SU-DHL-6 (cell line): ENCODE measurements at regions not wholly inside any gene's neighbourhood (a gene's known extent, or its start where the extent isn't known, plus 50 kb on each side); places are given as distances from the start of the nearest gene placed in this dataset.

Experiments
- H2AFZ ChIP-seq: fragments of 200-600 bp; sonication (generic); 2 replicates; pipeline ENCODE4 v1.6.1; 2014; ENCODE audit warnings: low read depth, mild to moderate bottlenecking, moderate library complexity, mixed read lengths, antibody characterized with exemption, low read length; ENCODE audit not compliant: severe bottlenecking
- H3F3A ChIP-seq: fragments of 200-600 bp; shearing (Covaris generic); 2 replicates; pipeline ENCODE4 v1.6.0; 2016; ENCODE audit warnings: antibody characterized with exemption, mild to moderate bottlenecking; ENCODE audit not compliant: insufficient read depth
- H3K27ac ChIP-seq: fragments of 200-600 bp; sonication (generic); 2 replicates; pipeline ENCODE4 v1.5.1; 2016; ENCODE audit warnings: low read depth, mild to moderate bottlenecking, low read length, moderate library complexity, mixed read lengths
- H3K27me3 ChIP-seq: fragments of 200-600 bp; sonication (generic), shearing (Covaris generic); 2 replicates; pipeline ENCODE4 v1.6.0; 2014; ENCODE audit warnings: mild to moderate bottlenecking, low read length
- H3K36me3 ChIP-seq: fragments of 200-600 bp; sonication (generic); 2 replicates; pipeline ENCODE4 v1.6.1; 2014; ENCODE audit warnings: mild to moderate bottlenecking, low read length, mixed read lengths
- H3K4me2 ChIP-seq: fragments of 300-600, 200-600 bp; shearing (Covaris generic), sonication (generic); 2 replicates; pipeline ENCODE4 v1.6.0; 2014; ENCODE audit warnings: low read length, low read depth, mild to moderate bottlenecking; ENCODE audit not compliant: poor library complexity, severe bottlenecking
- H3K4me3 ChIP-seq: fragments of 200-600 bp; sonication (generic); 2 replicates; pipeline ENCODE4 v1.5.1; 2014; ENCODE audit warnings: antibody characterized with exemption, low read length, mild to moderate bottlenecking, mixed read lengths; ENCODE audit not compliant: insufficient read depth, poor library complexity, severe bottlenecking
- H3K79me2 ChIP-seq: fragments of 200-600 bp; sonication (generic); 2 replicates; pipeline ENCODE4 v1.6.1; 2014; ENCODE audit warnings: mild to moderate bottlenecking, low read length, moderate library complexity; ENCODE audit not compliant: insufficient read depth
- H3K9ac ChIP-seq: fragments of 200-600 bp; sonication (generic); 2 replicates; pipeline ENCODE4 v1.7.0; 2014; ENCODE audit warnings: mild to moderate bottlenecking, low read length
- H3K9me2 ChIP-seq: fragments of 200-600 bp; sonication (generic); replicated peaks from 2 replicates; pipeline ENCODE4 v1.6.1; 2014; ENCODE audit warnings: low read length; ENCODE audit not compliant: insufficient read depth
- H3K9me3 ChIP-seq: fragments of 200-600 bp; sonication (generic); 2 replicates; pipeline ENCODE4 v1.6.1; 2014; ENCODE audit warnings: low read length, mixed read lengths; ENCODE audit not compliant: insufficient read depth
- H4K20me1 ChIP-seq: fragments of 200-600 bp; sonication (generic); 2 replicates; pipeline ENCODE4 v1.6.1; 2014; ENCODE audit warnings: low read depth, mild to moderate bottlenecking, antibody characterized with exemption, low read length, moderate library complexity, mixed read lengths
- CTCF ChIP-seq: fragments of 200-600 bp; sonication (generic); IDR thresholded peaks from one replicate; pipeline ENCODE4 v1.5.1; 2017; ENCODE audit warnings: antibody characterized with exemption, mild to moderate bottlenecking, low read length, moderate library complexity; ENCODE audit not compliant: insufficient read depth, poor library complexity, severe bottlenecking
- EZH2phosphoT487 ChIP-seq: fragments of 200-600 bp; sonication (generic), shearing (Covaris generic); conservative IDR thresholded peaks from 2 replicates; pipeline ENCODE4 v1.6.1; 2018; ENCODE audit warnings: mild to moderate bottlenecking, antibody characterized with exemption, low read length, moderate library complexity, mixed read lengths

- Histone ChIP-seq H3F3A (no peaks in the 10 kb centered on the region), H3K27ac (no peak overlapping the region), H3K9ac (no peak overlapping the region), H3K36me3 (no peaks in the 10 kb centered on the region), H4K20me1 (no peaks in the 10 kb centered on the region), H3K4me2 (no peak overlapping the region), H3K27me3 (no peaks in the 10 kb centered on the region), H3K4me3 (no peak overlapping the region), H3K9me2 (no peaks in the 10 kb centered on the region), H2AFZ (no peak overlapping the region), H3K9me3 (no peaks in the 10 kb centered on the region), H3K79me2 (no peaks in the 10 kb centered on the region)
- TF ChIP-seq EZH2phosphoT487 = no peak
- TF ChIP-seq CTCF = no peak
These were observed 883.7 kb downstream of the TSN start for GRCh38 chr2:122639176-122639575.

- Histone ChIP-seq H3K9me3 (no peaks in the 10 kb centered on the region), H3K27ac (no peak overlapping the region), H3K4me2 (no peak overlapping the region), H3K79me2 (no peaks in the 10 kb centered on the region), H2AFZ (no peak overlapping the region), H3K27me3 (no peaks in the 10 kb centered on the region), H3F3A (no peaks in the 10 kb centered on the region), H3K9ac (no peak overlapping the region), H3K9me2 (no peaks in the 10 kb centered on the region), H3K4me3 (no peak overlapping the region), H3K36me3 (no peaks in the 10 kb centered on the region), H4K20me1 (no peaks in the 10 kb centered on the region)
- TF ChIP-seq CTCF (no peak), EZH2phosphoT487 (no peak)
These were observed 884.3 kb downstream of the TSN start for GRCh38 chr2:122639711-122640110.

GRCh38 chr2:122643725-122644329 is 888.4 kb downstream of the TSN start:
- no peaks in the 10 kb centered on the region for H3K27me3 ChIP-seq
- no peaks in the 10 kb centered on the region for H3K9me2 ChIP-seq
- no peak overlapping the region for H3K9ac ChIP-seq
- TF ChIP-seq CTCF (no peak), EZH2phosphoT487 (no peak)
- H3K9me3 ChIP-seq = no peaks in the 10 kb centered on the region
- H3F3A ChIP-seq = no peaks in the 10 kb centered on the region
- H3K27ac ChIP-seq = no peak overlapping the region
- no peak overlapping the region for H2AFZ ChIP-seq
- H3K36me3 ChIP-seq = no peaks in the 10 kb centered on the region
- H3K4me2 ChIP-seq = no peak overlapping the region
- no peaks in the 10 kb centered on the region for H4K20me1 ChIP-seq
- H3K79me2 ChIP-seq = no peaks in the 10 kb centered on the region
- no peak overlapping the region for H3K4me3 ChIP-seq
